ENCODE measurements at regions not wholly inside any gene's neighbourhood (a gene's known extent, or its start where the extent isn't known, plus 50 kb on each side); places are given as distances from the start of the nearest gene placed in this dataset.

DNA sequence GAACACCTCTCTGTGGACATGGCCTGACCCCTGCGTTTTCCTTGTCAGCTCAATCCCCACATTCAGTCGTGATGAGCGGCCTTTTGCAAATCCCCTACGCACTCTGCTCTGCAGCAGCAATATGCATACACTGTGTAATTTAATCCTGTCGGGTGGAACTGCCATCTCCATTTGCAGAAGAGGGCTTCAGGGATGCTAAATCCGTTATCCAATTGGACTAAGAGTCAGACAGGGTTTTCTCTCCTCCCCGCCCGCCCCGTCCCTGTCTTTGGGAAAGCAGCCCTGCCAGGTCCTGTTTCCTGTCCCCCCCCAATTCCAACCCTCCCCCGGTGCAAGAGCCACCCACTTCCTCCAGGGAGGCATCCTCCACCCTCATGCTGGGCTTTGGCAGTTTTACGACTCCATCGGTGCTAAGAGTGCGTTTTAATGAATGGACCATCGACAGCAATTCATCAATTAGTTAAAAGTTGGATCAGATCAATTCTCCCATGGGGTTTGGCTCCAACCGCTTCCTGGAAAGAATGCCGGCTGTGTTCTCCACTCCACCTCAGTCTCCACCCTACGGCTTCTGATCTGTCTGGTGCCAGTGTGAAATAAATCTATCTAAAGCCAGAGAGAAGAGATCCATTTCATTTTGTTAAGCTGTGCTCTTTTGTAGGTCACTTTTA is 53.5 kb upstream of the ASAP2 start:
- Histone ChIP-seq H3K9ac (ENCODE audit: low read length) (no peak overlapping the region), H3K4me3 (ENCODE audit: insufficient read depth, low read length, poor library complexity, severe bottlenecking) (no peak overlapping the region), H3K36me3 (ENCODE audit: low read length) (no peaks in the 10 kb centered on the region), H3K4me2 (ENCODE audit: low read depth, low read length, poor library complexity, severe bottlenecking) (no peak overlapping the region), H3K9me3 (ENCODE audit: insufficient read depth, low read length) (no peaks in the 10 kb centered on the region), H3K9me2 (replicated peaks; ENCODE audit: insufficient read depth, low read length) (no peaks in the 10 kb centered on the region), H3K27me3 (ENCODE audit: low read length) (no peaks in the 10 kb centered on the region), H2AFZ (ENCODE audit: low read depth, low read length, severe bottlenecking) (no peak overlapping the region), H4K20me1 (ENCODE audit: low read depth, low read length) (no peaks in the 10 kb centered on the region), H3K27ac (ENCODE audit: low read depth, low read length) (no peak overlapping the region), H3K79me2 (ENCODE audit: insufficient read depth, low read length) (no peaks in the 10 kb centered on the region), H3F3A (ENCODE audit: insufficient read depth) (no peaks in the 10 kb centered on the region)
- no peak for TF ChIP-seq EZH2phosphoT487 (conservative IDR thresholded peaks at IDR 0.05; ENCODE audit: low read length)
- TF ChIP-seq, protein P1, sequence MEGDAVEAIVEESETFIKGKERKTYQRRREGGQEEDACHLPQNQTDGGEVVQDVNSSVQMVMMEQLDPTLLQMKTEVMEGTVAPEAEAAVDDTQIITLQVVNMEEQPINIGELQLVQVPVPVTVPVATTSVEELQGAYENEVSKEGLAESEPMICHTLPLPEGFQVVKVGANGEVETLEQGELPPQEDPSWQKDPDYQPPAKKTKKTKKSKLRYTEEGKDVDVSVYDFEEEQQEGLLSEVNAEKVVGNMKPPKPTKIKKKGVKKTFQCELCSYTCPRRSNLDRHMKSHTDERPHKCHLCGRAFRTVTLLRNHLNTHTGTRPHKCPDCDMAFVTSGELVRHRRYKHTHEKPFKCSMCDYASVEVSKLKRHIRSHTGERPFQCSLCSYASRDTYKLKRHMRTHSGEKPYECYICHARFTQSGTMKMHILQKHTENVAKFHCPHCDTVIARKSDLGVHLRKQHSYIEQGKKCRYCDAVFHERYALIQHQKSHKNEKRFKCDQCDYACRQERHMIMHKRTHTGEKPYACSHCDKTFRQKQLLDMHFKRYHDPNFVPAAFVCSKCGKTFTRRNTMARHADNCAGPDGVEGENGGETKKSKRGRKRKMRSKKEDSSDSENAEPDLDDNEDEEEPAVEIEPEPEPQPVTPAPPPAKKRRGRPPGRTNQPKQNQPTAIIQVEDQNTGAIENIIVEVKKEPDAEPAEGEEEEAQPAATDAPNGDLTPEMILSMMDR (IDR thresholded peaks at IDR 0.05; ENCODE audit: insufficient read depth, low read length, poor library complexity, severe bottlenecking), result no peak

DNA sequence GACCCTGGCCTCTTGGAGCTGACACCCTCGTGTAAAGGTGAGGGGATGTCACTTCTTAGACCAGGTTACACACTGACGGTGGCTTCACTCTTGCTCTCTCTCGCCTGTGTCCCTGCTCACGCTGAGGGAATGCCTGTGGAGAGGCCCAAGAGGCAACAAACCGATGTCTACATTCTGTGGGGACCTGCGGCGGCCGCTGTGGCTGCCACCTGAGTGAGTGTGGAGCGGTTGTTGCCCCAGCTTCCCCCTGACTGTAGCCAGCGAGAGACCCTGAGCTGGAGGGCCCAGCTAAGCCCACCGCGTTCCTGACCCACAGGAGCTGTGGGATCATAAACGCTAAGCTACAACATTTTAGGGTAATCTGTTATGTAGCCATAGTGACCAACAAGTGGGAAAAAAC is 55.7 kb upstream of the ASAP2 start:
- Histone ChIP-seq H3K27me3 (ENCODE audit: low read length) (no peaks in the 10 kb centered on the region), H3K27ac (ENCODE audit: low read depth, low read length) (no peak overlapping the region), H3K4me2 (ENCODE audit: low read depth, low read length, poor library complexity, severe bottlenecking) (no peak overlapping the region), H3K9me3 (ENCODE audit: insufficient read depth, low read length) (no peaks in the 10 kb centered on the region), H3K9me2 (replicated peaks; ENCODE audit: insufficient read depth, low read length) (no peaks in the 10 kb centered on the region), H3K36me3 (ENCODE audit: low read length) (no peaks in the 10 kb centered on the region), H3F3A (ENCODE audit: insufficient read depth) (no peaks in the 10 kb centered on the region), H3K9ac (ENCODE audit: low read length) (no peak overlapping the region), H4K20me1 (ENCODE audit: low read depth, low read length) (no peaks in the 10 kb centered on the region), H2AFZ (ENCODE audit: low read depth, low read length, severe bottlenecking) (no peak overlapping the region), H3K79me2 (ENCODE audit: insufficient read depth, low read length) (no peaks in the 10 kb centered on the region), H3K4me3 (ENCODE audit: insufficient read depth, low read length, poor library complexity, severe bottlenecking) (no peak overlapping the region)
- no peak for TF ChIP-seq EZH2phosphoT487 (conservative IDR thresholded peaks at IDR 0.05; ENCODE audit: low read length)

DNA sequence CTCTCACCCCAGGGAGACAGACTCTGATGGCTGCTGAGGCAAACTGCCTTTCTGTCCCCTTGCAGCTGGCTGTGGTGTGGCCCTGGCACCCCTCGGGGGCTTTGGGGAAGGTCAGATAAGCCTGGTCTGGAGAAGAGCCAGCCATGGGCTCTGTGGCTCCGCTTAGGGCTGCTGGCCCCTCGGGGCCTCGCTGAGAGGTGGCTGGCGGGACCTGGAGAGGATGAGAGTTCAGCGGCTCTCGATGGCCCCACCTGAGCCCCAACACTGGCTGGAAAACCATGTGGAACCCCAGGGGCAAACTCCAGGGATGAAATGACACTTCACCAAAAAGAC is 56.1 kb upstream of the ASAP2 start:
- H3K27ac ChIP-seq (ENCODE audit: low read depth, low read length), result no peak overlapping the region
- H3K4me2 ChIP-seq (ENCODE audit: low read depth, low read length, poor library complexity, severe bottlenecking), result no peak overlapping the region
- H3K9ac ChIP-seq (ENCODE audit: low read length), result no peak overlapping the region
- no peaks in the 10 kb centered on the region for H3K27me3 ChIP-seq (ENCODE audit: low read length)
- H3K9me3 ChIP-seq (ENCODE audit: insufficient read depth, low read length), result no peaks in the 10 kb centered on the region
- H4K20me1 ChIP-seq (ENCODE audit: low read depth, low read length), result no peaks in the 10 kb centered on the region
- H3K4me3 ChIP-seq (ENCODE audit: insufficient read depth, low read length, poor library complexity, severe bottlenecking), result no peak overlapping the region
- no peaks in the 10 kb centered on the region for H3F3A ChIP-seq (ENCODE audit: insufficient read depth)
- TF ChIP-seq, protein P1 (IDR thresholded peaks at IDR 0.05; ENCODE audit: insufficient read depth, low read length, poor library complexity, severe bottlenecking), result no peak
- no peak for TF ChIP-seq EZH2phosphoT487 (conservative IDR thresholded peaks at IDR 0.05; ENCODE audit: low read length)
- no peaks in the 10 kb centered on the region for H3K36me3 ChIP-seq (ENCODE audit: low read length)
- H3K9me2 ChIP-seq (replicated peaks; ENCODE audit: insufficient read depth, low read length), result no peaks in the 10 kb centered on the region
- H2AFZ ChIP-seq (ENCODE audit: low read depth, low read length, severe bottlenecking), result no peak overlapping the region
- H3K79me2 ChIP-seq (ENCODE audit: insufficient read depth, low read length), result no peaks in the 10 kb centered on the region

DNA sequence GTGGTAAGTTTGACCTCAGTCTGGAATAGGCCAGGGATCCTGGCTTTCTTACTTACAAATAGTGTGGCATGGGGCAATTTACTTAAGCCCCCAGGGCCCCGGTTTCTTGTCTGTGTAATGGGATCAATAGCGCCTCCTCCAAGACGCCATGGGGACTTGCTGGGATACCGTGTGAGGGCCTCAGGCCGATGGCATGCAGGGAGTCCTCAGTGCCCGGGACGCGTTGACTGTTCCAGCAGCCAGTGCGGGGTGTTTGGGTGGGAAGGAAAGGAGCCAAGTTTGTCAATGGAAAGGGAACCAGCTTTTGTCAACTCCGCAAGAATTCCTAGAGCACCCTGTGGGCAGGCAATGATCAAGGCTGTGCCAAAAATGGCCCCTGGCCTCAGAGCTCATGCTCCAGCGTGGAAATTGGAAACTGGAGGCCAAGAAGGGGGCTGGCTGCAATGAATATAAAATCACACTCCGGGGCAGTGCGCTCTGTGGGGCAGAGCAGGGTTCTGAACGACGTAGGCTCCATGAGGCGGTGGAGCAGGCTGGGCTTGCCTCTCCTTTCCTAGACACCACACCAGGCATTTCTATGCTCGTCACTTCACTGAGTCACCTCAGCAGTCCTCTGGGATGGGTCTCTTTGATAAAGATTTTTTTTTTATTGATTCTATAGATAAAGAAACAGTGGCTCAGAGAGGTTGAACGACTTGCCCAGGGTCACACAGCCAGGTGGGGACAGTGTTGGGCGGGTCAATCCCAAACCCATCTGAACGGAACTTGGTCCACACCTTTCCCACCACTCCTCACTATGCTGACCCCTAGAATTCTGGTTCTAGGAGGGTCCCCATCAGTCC is 56.7 kb upstream of the ASAP2 start:
- TF ChIP-seq, protein P1 (IDR thresholded peaks at IDR 0.05; ENCODE audit: insufficient read depth, low read length, poor library complexity, severe bottlenecking), result no peak
- TF ChIP-seq EZH2phosphoT487 (conservative IDR thresholded peaks at IDR 0.05; ENCODE audit: low read length), result no peak
- Histone ChIP-seq H3K4me3 (ENCODE audit: insufficient read depth, low read length, poor library complexity, severe bottlenecking) (no peak overlapping the region), H3K27ac (ENCODE audit: low read depth, low read length) (no peak overlapping the region), H3K4me2 (ENCODE audit: low read depth, low read length, poor library complexity, severe bottlenecking) (no peak overlapping the region), H3K27me3 (ENCODE audit: low read length) (no peaks in the 10 kb centered on the region), H3F3A (ENCODE audit: insufficient read depth) (no peaks in the 10 kb centered on the region), H3K9me3 (ENCODE audit: insufficient read depth, low read length) (no peaks in the 10 kb centered on the region), H3K36me3 (ENCODE audit: low read length) (no peaks in the 10 kb centered on the region), H2AFZ (ENCODE audit: low read depth, low read length, severe bottlenecking) (no peak overlapping the region), H4K20me1 (ENCODE audit: low read depth, low read length) (no peaks in the 10 kb centered on the region), H3K79me2 (ENCODE audit: insufficient read depth, low read length) (no peaks in the 10 kb centered on the region), H3K9ac (ENCODE audit: low read length) (no peak overlapping the region), H3K9me2 (replicated peaks; ENCODE audit: insufficient read depth, low read length) (no peaks in the 10 kb centered on the region)
